LNCAP (cell line): ENCODE measurements at regions not wholly inside any gene's neighbourhood (a gene's known extent, or its start where the extent isn't known, plus 50 kb on each side); places are given as distances from the start of the nearest gene placed in this dataset.

Source experiments
- TF ChIP-seq, protein P1 (sequence below): fragments of 450-650 bp; IDR thresholded peaks from 2 replicates; pipeline ENCODE4 v1.5.1; 2017; ENCODE audit warnings: mild to moderate bottlenecking

DNA sequence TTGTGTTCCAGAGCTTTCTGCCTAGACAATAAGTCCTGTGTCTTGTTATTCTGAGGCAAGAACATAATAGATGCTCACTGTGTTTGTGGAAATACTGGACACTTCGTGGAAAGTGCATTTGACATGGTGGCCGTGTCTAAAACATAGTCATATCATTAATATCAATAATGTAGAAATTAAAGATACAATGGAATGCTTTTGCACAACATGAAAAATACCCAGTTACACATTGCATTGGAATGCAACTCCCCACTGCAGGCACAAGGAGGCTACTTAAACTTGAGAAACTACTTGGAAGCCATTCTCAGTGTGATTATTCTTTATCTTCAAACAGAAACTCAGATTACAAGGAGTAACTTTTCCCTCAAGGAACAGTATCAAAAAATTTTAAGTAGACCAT, 145.3 kb upstream of the ZNF462 start:
- TF ChIP-seq, protein P1, sequence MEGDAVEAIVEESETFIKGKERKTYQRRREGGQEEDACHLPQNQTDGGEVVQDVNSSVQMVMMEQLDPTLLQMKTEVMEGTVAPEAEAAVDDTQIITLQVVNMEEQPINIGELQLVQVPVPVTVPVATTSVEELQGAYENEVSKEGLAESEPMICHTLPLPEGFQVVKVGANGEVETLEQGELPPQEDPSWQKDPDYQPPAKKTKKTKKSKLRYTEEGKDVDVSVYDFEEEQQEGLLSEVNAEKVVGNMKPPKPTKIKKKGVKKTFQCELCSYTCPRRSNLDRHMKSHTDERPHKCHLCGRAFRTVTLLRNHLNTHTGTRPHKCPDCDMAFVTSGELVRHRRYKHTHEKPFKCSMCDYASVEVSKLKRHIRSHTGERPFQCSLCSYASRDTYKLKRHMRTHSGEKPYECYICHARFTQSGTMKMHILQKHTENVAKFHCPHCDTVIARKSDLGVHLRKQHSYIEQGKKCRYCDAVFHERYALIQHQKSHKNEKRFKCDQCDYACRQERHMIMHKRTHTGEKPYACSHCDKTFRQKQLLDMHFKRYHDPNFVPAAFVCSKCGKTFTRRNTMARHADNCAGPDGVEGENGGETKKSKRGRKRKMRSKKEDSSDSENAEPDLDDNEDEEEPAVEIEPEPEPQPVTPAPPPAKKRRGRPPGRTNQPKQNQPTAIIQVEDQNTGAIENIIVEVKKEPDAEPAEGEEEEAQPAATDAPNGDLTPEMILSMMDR, result no peak

GRCh38 chr9:106718936-106719335, 144.0 kb upstream of the ZNF462 start:
- TF ChIP-seq, protein P1, result no peak

DNA sequence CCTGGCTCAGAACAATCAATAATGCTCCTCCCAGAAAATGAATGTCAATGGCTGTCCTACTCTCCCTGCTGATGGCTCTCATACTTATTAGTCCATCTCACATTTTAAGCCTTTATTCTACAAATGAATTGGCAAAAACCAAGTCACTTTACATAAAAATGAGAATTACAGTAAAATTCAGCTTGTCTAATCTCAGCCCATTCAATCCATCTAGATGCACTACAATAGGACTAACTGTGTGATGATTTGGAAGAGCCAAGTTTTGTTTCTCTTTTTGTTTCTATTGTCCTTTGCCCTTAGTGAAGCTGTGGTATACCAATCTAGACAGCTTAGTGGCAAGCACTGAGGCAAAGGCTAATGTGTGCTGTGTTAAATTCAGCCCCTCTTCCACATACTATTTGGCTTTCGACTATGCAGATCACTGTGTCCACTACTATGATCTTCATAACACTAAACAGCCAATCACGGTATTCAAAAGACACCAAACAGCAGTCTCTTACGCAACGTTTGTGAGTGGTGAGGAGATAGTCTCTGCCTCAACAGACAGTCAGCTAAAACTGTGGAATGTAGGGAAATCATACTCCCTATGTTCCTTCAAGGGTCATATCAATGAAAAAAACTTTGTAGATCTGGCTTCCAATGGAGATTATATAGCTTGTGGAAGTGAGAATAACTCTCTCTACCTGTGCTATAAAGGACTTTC, 140.8 kb upstream of the ZNF462 start:
- TF ChIP-seq, protein P1, result no peak

- TF ChIP-seq, protein P1, result no peak
These were observed 139.0 kb upstream of the ZNF462 start for GRCh38 chr9:106723926-106724325.

DNA sequence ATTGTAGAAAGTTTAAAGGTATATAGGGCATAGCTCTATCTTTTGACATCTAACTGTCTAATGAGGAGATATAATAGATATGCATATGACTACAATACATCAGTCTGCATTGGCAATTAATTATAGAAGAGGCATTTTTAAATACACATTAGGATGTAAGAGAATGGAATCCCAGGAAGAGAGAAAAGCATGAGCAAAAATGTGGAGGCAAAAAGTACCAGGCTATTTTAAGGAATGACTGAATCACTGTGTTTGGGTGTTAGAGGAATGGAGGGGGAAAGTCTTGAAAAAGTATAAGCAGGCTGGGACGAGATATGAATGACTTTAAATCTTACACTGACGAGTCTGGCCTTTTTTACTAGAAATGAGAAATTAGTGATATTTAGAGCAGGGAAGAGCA, 138.4 kb upstream of the ZNF462 start:
- TF ChIP-seq, protein P1, result no peak

DNA sequence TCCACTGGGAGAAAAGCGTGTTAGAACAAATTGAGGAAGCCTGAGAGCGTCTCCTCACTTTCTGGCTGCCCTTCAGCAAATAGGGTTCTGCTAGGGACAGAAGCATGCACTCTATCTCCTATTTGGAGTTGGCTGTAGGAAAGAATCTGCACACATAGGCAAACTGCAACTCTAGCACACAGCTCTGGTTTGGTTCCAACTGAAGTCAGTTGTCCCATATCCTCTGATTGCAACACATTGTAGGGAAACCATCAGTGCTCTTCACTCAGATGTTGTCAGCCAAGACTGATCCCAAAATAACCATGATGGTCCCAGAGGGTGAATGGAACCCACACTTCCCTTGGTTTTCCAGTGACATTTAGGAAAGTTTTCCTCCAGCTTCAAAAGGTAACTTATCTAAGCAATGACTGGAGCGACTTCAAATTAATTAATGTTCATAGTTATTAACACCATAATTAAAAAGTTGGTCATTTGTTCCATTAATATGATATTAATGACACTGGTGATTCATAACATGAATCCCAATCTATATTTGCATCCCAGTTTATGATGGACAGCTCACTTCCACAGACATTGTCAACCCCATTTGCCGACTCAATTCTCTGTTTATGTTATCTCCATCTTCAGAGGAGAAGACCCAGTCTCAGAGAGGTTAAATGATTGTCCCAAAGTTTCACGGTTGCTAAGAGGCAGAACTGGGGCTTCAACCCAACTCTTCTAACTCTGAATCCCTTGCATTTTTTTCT, 136.7 kb upstream of the ZNF462 start:
- TF ChIP-seq, protein P1, result no peak

DNA sequence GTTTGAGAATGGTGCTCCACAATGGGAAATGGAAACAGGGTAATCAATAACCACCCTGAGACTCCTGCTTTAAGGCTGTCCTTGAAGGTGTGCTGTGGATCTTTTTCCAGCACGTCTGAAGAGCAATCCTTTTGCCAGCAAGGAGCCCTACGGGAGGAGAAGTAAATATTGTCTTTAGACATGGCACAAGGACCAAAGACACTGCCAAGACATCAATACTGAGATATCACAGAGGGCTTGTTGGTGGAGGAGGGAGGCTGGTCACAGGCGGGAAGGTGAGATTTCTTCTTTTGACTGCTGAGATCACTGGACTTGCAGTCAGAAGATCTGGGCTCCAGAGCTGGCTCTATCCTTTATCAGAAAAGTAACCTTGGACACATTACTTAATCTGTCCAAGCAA, 135.0 kb upstream of the ZNF462 start:
- TF ChIP-seq, protein P1, result no peak
